ENCODE measurements at regions not wholly inside any gene's neighbourhood (a gene's known extent, or its start where the extent isn't known, plus 50 kb on each side); places are given as distances from the start of the nearest gene placed in this dataset. TPM values are rescaled to one million over a fixed set of nuclear protein-coding genes. Genes with fewer than 3 reads are reported as not detected.

GRCh38 chr14:106883218-106883692 lies 1356.9 kb downstream of the TMEM121 start:
- DNase-seq: no peak
- Histone ChIP-seq H3K9me3 (no peaks in the 10 kb centered on the region), H3K27me3 (no peaks in the 10 kb centered on the region), H3K4me3 (replicated peaks in 1 of 3) (no peak overlapping the region), H3K36me3 (no peaks in the 10 kb centered on the region), H3K4me1 (no peaks in the 10 kb centered on the region), H3K27ac (no peak overlapping the region)
- TF ChIP-seq POLR2A (IDR thresholded peaks at IDR 0.05) (no peak), CTCF (IDR thresholded peaks at IDR 0.05) (peak in 2 of 6 experiments; percentile 5 to 20)
- WGBS, 2 donors: 73 to 81% methylated on average over 29 to 43 of the region's 44 CpGs
- intact Hi-C loops (cut with DNase I): no loop called here

Small RNA genes in the stretch of these regions (microRNA-seq; reads per million reads assigned to microRNA genes)
- not detected for gene MIR4507
- gene MIR4537: not detected
- gene MIR4538: not detected
- not detected for gene MIR4539
- gene MIR5195: not detected
- gene MIR8071-1: not detected
- gene MIR8071-2: not detected

Small RNA genes in the stretch of these regions (small RNA-seq; reads per million reads assigned to genes)
- gene AC244452.1 (not detected), gene IGHD1-1 (not detected), gene IGHD1-14 (not detected), gene IGHD1-20 (not detected), gene IGHD1-26 (not detected), gene IGHD1-7 (not detected), gene IGHD2-15 (not detected), gene IGHD2-2 (not detected), gene IGHD2-21 (not detected), gene IGHD2-8 (not detected), gene IGHD3-10 (not detected), gene IGHD3-16 (not detected), gene IGHD3-22 (not detected), gene IGHD3-3 (not detected), gene IGHD3-9 (not detected), gene IGHD4-11 (not detected), gene IGHD4-17 (not detected), gene IGHD4-23 (not detected), gene IGHD4-4 (not detected), gene IGHD5-12 (not detected), gene IGHD5-18 (not detected), gene IGHD5-24 (not detected), gene IGHD5-5 (not detected), gene IGHD6-13 (not detected), gene IGHD6-19 (not detected), gene IGHD6-25 (not detected), gene IGHD6-6 (not detected), gene IGHD7-27 (not detected), gene IGHJ1 (not detected), gene IGHJ1P (not detected), gene IGHJ2 (not detected), gene IGHJ2P (not detected), gene IGHJ3 (not detected), gene IGHJ3P (not detected), gene IGHJ4 (not detected), gene IGHJ5 (not detected), gene IGHJ6 (not detected), gene IGHV1-12 (not detected), gene IGHV1-14 (not detected), gene IGHV3-19 (0.56 reads per million), gene IGHV3-57 (not detected), gene IGHV3-76 (not detected), gene IGHV5-78 (not detected), gene IGHV7-40 (not detected), gene IGHVII-1-1 (not detected), gene IGHVII-15-1 (not detected), gene IGHVII-22-1 (not detected), gene IGHVII-28-1 (not detected), gene IGHVII-33-1 (not detected), gene IGHVII-40-1 (not detected), gene IGHVII-44-2 (not detected), gene IGHVII-46-1 (not detected), gene IGHVII-49-1 (not detected), gene IGHVII-51-2 (not detected), gene IGHVII-53-1 (not detected), gene IGHVII-60-1 (not detected), gene IGHVII-62-1 (not detected), gene IGHVII-67-1 (not detected), gene IGHVII-74-1 (not detected), gene IGHVII-78-1 (not detected), gene IGHVIII-11-1 (not detected), gene IGHVIII-13-1 (not detected), gene IGHVIII-2-1 (not detected), gene IGHVIII-22-2 (not detected), gene IGHVIII-25-1 (not detected), gene IGHVIII-26-1 (not detected), gene IGHVIII-38-1 (not detected), gene IGHVIII-5-1 (not detected), gene IGHVIII-5-2 (not detected), gene IGHVIII-67-2 (not detected), gene IGHVIII-67-3 (not detected), gene IGHVIII-67-4 (not detected), gene IGHVIII-76-1 (not detected), gene IGHVIII-82 (not detected), gene MIR4507 (not detected), gene MIR4537 (not detected), gene MIR4538 (not detected), gene MIR4539 (not detected), gene MIR5195 (not detected), gene MIR8071-1 (not detected), gene MIR8071-2 (not detected), gene RNA5SP389 (not detected)
